ENCODE measurements at regions not wholly inside any gene's neighbourhood (a gene's known extent, or its start where the extent isn't known, plus 50 kb on each side); places are given as distances from the start of the nearest gene placed in this dataset.

DNA sequence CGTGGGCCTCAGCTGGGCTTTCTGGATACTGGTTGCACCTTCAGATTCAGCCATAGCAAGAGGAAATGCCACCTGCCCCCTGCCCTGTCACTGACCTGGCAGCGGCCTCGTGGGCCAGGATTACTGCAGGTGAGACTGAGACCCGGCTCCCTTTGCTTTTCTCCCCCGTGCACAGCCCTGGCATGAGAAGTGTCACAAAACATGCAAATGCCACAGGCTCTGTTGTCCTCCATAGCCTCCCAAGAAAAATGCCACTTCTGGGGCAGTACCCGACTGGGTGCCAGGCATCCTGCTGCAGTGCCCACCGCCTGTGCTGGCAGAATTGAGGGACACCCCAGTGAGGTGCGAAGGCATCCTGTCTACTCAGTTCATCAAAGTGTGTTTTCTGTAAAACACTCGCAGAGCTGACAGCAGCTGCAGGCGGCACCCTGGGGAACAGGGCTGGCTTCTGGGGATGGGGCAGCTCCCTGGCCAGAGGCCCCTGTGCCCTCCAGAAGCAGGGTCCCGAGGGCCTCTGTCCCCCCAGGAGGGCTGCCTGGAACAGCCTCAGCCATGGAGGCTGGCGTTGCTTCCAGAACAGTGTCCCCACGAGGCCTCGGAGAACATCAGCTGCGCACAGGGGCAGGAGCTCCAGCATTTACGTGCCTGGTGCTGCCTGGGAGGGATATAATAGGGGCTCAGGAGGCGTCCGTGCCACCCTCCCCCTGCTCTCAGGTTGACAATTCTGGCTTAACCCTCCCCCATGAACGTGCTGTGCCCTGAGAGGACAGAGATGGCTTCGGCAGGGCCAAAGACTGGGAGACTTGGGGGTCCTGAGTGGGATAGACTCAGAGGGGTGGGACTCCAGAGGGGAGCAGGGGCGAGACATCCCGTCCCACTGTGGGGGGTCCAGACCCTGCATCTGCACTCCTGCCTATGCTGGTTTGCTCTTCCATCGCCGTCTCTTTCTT is 99.5 kb upstream of the NKX1-1 start:
- Histone ChIP-seq H3K4me3 (ENCODE audit: low read length) (no peak overlapping the region), H3K36me3 (ENCODE audit: low read depth, low read length) (no peaks in the 10 kb centered on the region)
- POLR2A ChIA-PET (ENCODE audit: unreplicated experiment): no interaction called here

DNA sequence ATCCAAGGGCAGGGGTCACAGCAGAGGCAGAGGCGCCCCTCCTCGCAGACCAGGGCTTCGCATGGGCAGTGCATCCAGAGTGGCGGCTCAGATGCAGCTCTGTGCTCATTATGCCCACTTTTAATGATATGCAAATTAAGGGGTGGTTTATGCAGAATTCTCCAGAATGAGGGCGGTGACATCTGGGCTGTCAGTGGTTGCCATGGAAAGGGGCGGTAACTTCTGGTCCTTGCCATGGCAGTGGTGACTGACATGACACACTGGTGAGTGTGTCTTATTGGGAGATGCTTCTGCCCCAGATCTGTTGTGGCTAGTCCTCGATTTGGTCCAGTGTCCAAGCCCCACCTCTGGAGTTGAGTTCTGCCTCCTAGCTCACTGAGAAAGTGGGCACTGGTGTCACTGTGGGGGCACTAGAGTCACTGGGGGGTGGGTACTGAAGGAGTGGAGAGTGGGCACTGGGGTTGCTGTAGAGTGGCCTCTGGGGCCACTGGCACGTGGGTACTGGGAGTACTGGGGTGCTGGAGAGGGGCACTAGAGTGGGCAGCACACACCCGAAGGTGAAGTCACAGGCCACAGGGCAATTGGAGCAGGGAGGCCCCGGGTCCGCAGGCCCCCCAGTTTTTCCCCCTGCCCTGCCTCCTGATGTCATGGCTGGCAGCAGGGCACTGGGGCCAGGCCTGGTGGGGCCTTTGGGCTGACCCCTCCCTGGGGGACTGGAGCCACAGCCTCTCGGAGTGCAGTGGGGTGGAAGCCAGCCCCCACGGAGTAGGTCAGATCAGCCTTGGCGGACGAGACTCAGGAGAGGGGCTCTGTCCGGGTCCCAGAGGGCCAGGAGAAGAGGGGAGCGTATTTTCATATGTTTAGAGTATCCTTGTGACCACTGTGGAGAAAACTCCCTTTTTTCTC is 98.6 kb upstream of the NKX1-1 start:
- no peak for ATAC-seq

More for the DNA sequence above, 99.5 kb upstream of the NKX1-1 start:
- Histone ChIP-seq H3K79me2 (ENCODE audit: low read length) (no peaks in the 10 kb centered on the region), H3K9ac (ENCODE audit: low read length) (no peak overlapping the region), H3K27ac (ENCODE audit: low read length) (no peak overlapping the region), H2AFZ (ENCODE audit: low read length) (no peak overlapping the region), H3F3A (ENCODE audit: low read length, unreplicated experiment) (no peaks in the 10 kb centered on the region), H4K20me1 (ENCODE audit: low read length) (no peaks in the 10 kb centered on the region), H3K4me2 (ENCODE audit: low read length) (no peak overlapping the region), H3K4me1 (ENCODE audit: insufficient read depth, low read length) (no peaks in the 10 kb centered on the region), H3K9me3 (ENCODE audit: low read length) (no peaks in the 10 kb centered on the region), H3K9me2 (replicated peaks; ENCODE audit: low read length) (no peaks in the 10 kb centered on the region), H3K27me3 (ENCODE audit: low read length) (peaks cover 15% of the 10 kb centered on the region; the same call in 1 of the 2 replicates)
- intact Hi-C loops (cut with micrococcal nuclease): no loop called here
- ATAC-seq (no peak), DNase-seq (no peak)
- BruUV-seq (replicated peaks): no TSS peak
- CTCF ChIA-PET: no interaction called here
- TF ChIP-seq EZH2 (IDR thresholded peaks at IDR 0.05; ENCODE audit: low read length, unreplicated experiment): no peak
- no peak for TF ChIP-seq EZH2phosphoT487 (IDR thresholded peaks at IDR 0.05; ENCODE audit: borderline replicate concordance, low read length)
- TF ChIP-seq, protein P1, sequence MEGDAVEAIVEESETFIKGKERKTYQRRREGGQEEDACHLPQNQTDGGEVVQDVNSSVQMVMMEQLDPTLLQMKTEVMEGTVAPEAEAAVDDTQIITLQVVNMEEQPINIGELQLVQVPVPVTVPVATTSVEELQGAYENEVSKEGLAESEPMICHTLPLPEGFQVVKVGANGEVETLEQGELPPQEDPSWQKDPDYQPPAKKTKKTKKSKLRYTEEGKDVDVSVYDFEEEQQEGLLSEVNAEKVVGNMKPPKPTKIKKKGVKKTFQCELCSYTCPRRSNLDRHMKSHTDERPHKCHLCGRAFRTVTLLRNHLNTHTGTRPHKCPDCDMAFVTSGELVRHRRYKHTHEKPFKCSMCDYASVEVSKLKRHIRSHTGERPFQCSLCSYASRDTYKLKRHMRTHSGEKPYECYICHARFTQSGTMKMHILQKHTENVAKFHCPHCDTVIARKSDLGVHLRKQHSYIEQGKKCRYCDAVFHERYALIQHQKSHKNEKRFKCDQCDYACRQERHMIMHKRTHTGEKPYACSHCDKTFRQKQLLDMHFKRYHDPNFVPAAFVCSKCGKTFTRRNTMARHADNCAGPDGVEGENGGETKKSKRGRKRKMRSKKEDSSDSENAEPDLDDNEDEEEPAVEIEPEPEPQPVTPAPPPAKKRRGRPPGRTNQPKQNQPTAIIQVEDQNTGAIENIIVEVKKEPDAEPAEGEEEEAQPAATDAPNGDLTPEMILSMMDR (conservative IDR thresholded peaks at IDR 0.05; ENCODE audit: low read depth, low read length): no peak

More for the DNA sequence above, 98.6 kb upstream of the NKX1-1 start:
- Histone ChIP-seq H3K4me2 (ENCODE audit: low read length) (no peak overlapping the region), H3K27me3 (ENCODE audit: low read length) (peaks cover 15% of the 10 kb centered on the region; the same call in 1 of the 2 replicates), H3K4me3 (ENCODE audit: low read length) (no peak overlapping the region), H3K9me3 (ENCODE audit: low read length) (no peaks in the 10 kb centered on the region), H3K79me2 (ENCODE audit: low read length) (no peaks in the 10 kb centered on the region), H3K4me1 (ENCODE audit: insufficient read depth, low read length) (no peaks in the 10 kb centered on the region), H3K9me2 (replicated peaks; ENCODE audit: low read length) (no peaks in the 10 kb centered on the region), H3K9ac (ENCODE audit: low read length) (no peak overlapping the region), H3K36me3 (ENCODE audit: low read depth, low read length) (no peaks in the 10 kb centered on the region), H2AFZ (ENCODE audit: low read length) (no peak overlapping the region), H4K20me1 (ENCODE audit: low read length) (no peaks in the 10 kb centered on the region), H3F3A (ENCODE audit: low read length, unreplicated experiment) (no peaks in the 10 kb centered on the region), H3K27ac (ENCODE audit: low read length) (no peak overlapping the region)
- intact Hi-C loops (cut with micrococcal nuclease): no loop called here
- ChIA-PET POLR2A (ENCODE audit: unreplicated experiment) (no interaction called here), CTCF (no interaction called here)
- no TSS peak for BruUV-seq (replicated peaks)
- no peak for DNase-seq
- TF ChIP-seq, protein P1 (conservative IDR thresholded peaks at IDR 0.05; ENCODE audit: low read depth, low read length): no peak
- TF ChIP-seq EZH2 (IDR thresholded peaks at IDR 0.05; ENCODE audit: low read length, unreplicated experiment): no peak
- TF ChIP-seq EZH2phosphoT487 (IDR thresholded peaks at IDR 0.05; ENCODE audit: borderline replicate concordance, low read length): no peak

All from PC-3 (cell line).